Parathyroid adenoma (tissue), 2 donors: ENCODE measurements at regions not wholly inside any gene's neighbourhood (a gene's known extent, or its start where the extent isn't known, plus 50 kb on each side); places are given as distances from the start of the nearest gene placed in this dataset.

Experiments used
- H2AFZ ChIP-seq: fragments of 300-600 bp; sonication (generic); one replicate; pipeline ENCODE4 v1.7.0; 2017; ENCODE audit warnings: antibody characterized with exemption, mild to moderate bottlenecking
- H3K27ac ChIP-seq: fragments of 300-600 bp; sonication (generic); one replicate; pipeline ENCODE4 v1.7.0; 2017
- H3K27me3 ChIP-seq: fragments of 300-600 bp; sonication (generic); one replicate; pipeline ENCODE4 v1.7.0; 2017; ENCODE audit warnings: low read length; ENCODE audit not compliant: control insufficient read depth, insufficient read depth
- H3K36me3 ChIP-seq: fragments of 300-600 bp; sonication (generic); one replicate; pipeline ENCODE4 v1.7.0; 2017; ENCODE audit warnings: low read length; ENCODE audit not compliant: control insufficient read depth, insufficient read depth
- H3K4me1 ChIP-seq: fragments of 300-600 bp; sonication (generic); one replicate; pipeline ENCODE4 v1.7.0; 2017; ENCODE audit warnings: control low read depth
- H3K4me2 ChIP-seq: fragments of 300-600 bp; sonication (generic); one replicate; pipeline ENCODE4 v1.7.0; 2017; ENCODE audit warnings: low read length
- H3K4me3 ChIP-seq: fragments of 300-600 bp; sonication (generic); one replicate; pipeline ENCODE4 v1.7.0; 2017; ENCODE audit warnings: low read depth, low read length
- H3K79me2 ChIP-seq: fragments of 300-600 bp; sonication (generic); one replicate; pipeline ENCODE4 v1.7.0; 2017; ENCODE audit warnings: control low read depth
- H3K9ac ChIP-seq: fragments of 300-600 bp; sonication (generic); one replicate; pipeline ENCODE4 v1.7.0; 2017; ENCODE audit warnings: mild to moderate bottlenecking
- H3K9me3 ChIP-seq: fragments of 300-600 bp; sonication (generic); one replicate; pipeline ENCODE4 v1.7.0; 2017; ENCODE audit warnings: low read length; ENCODE audit not compliant: control insufficient read depth
- TF ChIP-seq, protein P1 (sequence below): fragments of 300-600 bp; sonication (generic); IDR thresholded peaks from one replicate; pipeline ENCODE4 v1.7.0; 2017; ENCODE audit warnings: antibody characterized with exemption, mild to moderate bottlenecking
- donor health status: primary hyperparathyroidism.

GRCh38 chr9:80448996-80449395 is 877.2 kb downstream of the TLE4 start:
- Histone ChIP-seq H3K27ac (no peak overlapping the region), H3K36me3 (no peaks in the 10 kb centered on the region), H3K27me3 (no peaks in the 10 kb centered on the region), H3K9ac (no peak overlapping the region), H3K79me2 (no peaks in the 10 kb centered on the region), H3K4me3 (no peak overlapping the region), H3K4me2 (no peak overlapping the region), H3K9me3 (no peaks in the 10 kb centered on the region), H2AFZ (no peak overlapping the region), H3K4me1 (no peaks in the 10 kb centered on the region)
- TF ChIP-seq, protein P1, sequence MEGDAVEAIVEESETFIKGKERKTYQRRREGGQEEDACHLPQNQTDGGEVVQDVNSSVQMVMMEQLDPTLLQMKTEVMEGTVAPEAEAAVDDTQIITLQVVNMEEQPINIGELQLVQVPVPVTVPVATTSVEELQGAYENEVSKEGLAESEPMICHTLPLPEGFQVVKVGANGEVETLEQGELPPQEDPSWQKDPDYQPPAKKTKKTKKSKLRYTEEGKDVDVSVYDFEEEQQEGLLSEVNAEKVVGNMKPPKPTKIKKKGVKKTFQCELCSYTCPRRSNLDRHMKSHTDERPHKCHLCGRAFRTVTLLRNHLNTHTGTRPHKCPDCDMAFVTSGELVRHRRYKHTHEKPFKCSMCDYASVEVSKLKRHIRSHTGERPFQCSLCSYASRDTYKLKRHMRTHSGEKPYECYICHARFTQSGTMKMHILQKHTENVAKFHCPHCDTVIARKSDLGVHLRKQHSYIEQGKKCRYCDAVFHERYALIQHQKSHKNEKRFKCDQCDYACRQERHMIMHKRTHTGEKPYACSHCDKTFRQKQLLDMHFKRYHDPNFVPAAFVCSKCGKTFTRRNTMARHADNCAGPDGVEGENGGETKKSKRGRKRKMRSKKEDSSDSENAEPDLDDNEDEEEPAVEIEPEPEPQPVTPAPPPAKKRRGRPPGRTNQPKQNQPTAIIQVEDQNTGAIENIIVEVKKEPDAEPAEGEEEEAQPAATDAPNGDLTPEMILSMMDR = no peak

GRCh38 chr9:80447876-80448275 is 876.1 kb downstream of the TLE4 start:
- Histone ChIP-seq H3K9ac (no peak overlapping the region), H2AFZ (no peak overlapping the region), H3K27me3 (no peaks in the 10 kb centered on the region), H3K79me2 (no peaks in the 10 kb centered on the region), H3K36me3 (no peaks in the 10 kb centered on the region), H3K4me3 (no peak overlapping the region), H3K4me1 (no peaks in the 10 kb centered on the region), H3K4me2 (no peak overlapping the region), H3K9me3 (no peaks in the 10 kb centered on the region), H3K27ac (no peak overlapping the region)
- TF ChIP-seq, protein P1 = no peak

GRCh38 chr9:80440724-80441123 is 869.0 kb downstream of the TLE4 start:
- TF ChIP-seq, protein P1 = no peak
- Histone ChIP-seq H3K9me3 (no peaks in the 10 kb centered on the region), H3K4me1 (no peaks in the 10 kb centered on the region), H3K36me3 (no peaks in the 10 kb centered on the region), H3K4me3 (no peak overlapping the region), H3K27ac (no peak overlapping the region), H3K27me3 (no peaks in the 10 kb centered on the region), H3K4me2 (no peak overlapping the region), H2AFZ (no peak overlapping the region), H3K9ac (no peak overlapping the region), H3K79me2 (no peaks in the 10 kb centered on the region)

DNA sequence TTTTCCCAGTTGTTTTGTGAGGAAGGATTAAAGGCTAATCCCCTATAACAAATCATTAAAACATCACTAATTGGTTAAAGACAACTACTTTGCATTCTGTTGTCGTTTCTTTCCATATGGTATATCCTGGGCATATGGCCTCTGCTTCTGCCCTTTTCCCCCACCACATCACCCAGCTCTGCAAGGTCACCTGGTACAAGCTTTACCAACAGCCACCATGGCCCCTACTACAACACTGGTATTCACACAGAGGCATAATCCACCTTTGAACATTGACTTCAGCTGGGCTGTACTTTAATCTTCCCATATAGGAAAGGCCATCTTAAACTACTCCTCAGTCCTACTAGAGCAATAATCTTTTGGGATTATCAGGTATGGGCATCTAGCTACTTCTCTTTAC is 866.1 kb downstream of the TLE4 start:
- Histone ChIP-seq H3K4me1 (no peaks in the 10 kb centered on the region), H3K4me3 (no peak overlapping the region), H3K4me2 (no peak overlapping the region), H3K36me3 (no peaks in the 10 kb centered on the region), H3K9me3 (no peaks in the 10 kb centered on the region), H3K79me2 (no peaks in the 10 kb centered on the region), H3K27me3 (no peaks in the 10 kb centered on the region), H3K27ac (no peak overlapping the region), H2AFZ (no peak overlapping the region), H3K9ac (no peak overlapping the region)
- TF ChIP-seq, protein P1 = no peak

GRCh38 chr9:80437091-80437640 is 865.4 kb downstream of the TLE4 start:
- H3K9ac ChIP-seq = no peak overlapping the region
- H3K27me3 ChIP-seq = no peaks in the 10 kb centered on the region
- TF ChIP-seq, protein P1 = no peak
- H3K4me1 ChIP-seq = no peaks in the 10 kb centered on the region
- H3K36me3 ChIP-seq = no peaks in the 10 kb centered on the region
- H3K79me2 ChIP-seq = no peaks in the 10 kb centered on the region
- no peak overlapping the region for H3K27ac ChIP-seq
- H3K4me2 ChIP-seq = no peak overlapping the region
- H3K4me3 ChIP-seq = no peak overlapping the region
- H3K9me3 ChIP-seq = no peaks in the 10 kb centered on the region
- H2AFZ ChIP-seq = no peak overlapping the region
